ENCODE measurements at regions not wholly inside any gene's neighbourhood (a gene's known extent, or its start where the extent isn't known, plus 50 kb on each side); places are given as distances from the start of the nearest gene placed in this dataset.

DNA sequence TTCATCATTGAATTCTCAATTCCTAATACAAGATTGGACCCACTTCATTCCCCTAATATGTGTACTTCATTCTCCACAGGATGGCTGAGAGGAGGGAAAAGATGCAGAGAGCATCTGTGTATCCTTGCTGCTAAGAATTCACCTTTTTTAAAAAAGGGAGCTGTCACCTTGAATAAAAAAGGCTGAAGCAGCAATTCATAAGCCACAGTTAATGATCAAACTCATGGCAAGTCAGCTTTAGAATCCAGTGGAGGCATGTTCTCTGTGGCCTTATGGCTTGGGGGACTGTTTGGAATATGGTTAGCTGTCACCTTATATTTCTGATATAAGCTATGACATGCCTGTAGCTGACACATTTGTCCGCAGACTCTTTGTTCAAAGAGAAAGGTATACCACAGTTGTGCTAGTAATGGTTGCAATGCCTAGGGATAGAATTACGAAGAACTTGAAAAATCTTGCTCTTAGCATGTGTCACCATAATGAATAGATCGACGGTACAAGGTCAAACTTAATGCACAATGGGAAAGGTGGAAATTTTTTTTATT lies 256.8 kb upstream of the TNC start:
- TF ChIP-seq, protein P1, sequence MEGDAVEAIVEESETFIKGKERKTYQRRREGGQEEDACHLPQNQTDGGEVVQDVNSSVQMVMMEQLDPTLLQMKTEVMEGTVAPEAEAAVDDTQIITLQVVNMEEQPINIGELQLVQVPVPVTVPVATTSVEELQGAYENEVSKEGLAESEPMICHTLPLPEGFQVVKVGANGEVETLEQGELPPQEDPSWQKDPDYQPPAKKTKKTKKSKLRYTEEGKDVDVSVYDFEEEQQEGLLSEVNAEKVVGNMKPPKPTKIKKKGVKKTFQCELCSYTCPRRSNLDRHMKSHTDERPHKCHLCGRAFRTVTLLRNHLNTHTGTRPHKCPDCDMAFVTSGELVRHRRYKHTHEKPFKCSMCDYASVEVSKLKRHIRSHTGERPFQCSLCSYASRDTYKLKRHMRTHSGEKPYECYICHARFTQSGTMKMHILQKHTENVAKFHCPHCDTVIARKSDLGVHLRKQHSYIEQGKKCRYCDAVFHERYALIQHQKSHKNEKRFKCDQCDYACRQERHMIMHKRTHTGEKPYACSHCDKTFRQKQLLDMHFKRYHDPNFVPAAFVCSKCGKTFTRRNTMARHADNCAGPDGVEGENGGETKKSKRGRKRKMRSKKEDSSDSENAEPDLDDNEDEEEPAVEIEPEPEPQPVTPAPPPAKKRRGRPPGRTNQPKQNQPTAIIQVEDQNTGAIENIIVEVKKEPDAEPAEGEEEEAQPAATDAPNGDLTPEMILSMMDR (IDR thresholded peaks at IDR 0.05; ENCODE audit: low read length) = no peak
- no peak for TF ChIP-seq EZH2 (optimal IDR thresholded peaks at IDR 0.05; ENCODE audit: low read depth, low read length)
- TF ChIP-seq EZH2phosphoT487 (IDR thresholded peaks at IDR 0.05; ENCODE audit: low read length) = no peak
